ENCODE measurements at regions not wholly inside any gene's neighbourhood (a gene's known extent, or its start where the extent isn't known, plus 50 kb on each side); places are given as distances from the start of the nearest gene placed in this dataset.
"Not testable (repeated sequence)": the region's sequence is repeated elsewhere in the genome, so short reads cannot be mapped to it uniquely, and the experiment has no call there.

GRCh38 chr4:131584587-131584986, 1564.5 kb upstream of the PCDH10 start:
- DNase-seq, result no peak
- no peak overlapping the region for H3K4me3 Mint-ChIP-seq
- no peak for TF ChIP-seq CTCF (IDR thresholded peaks at IDR 0.05)
- peaks cover 7% of the 10 kb centered on the region; the same call in 1 of the 2 replicates for H3K9me3 Mint-ChIP-seq
- H3K27me3 Mint-ChIP-seq (ENCODE audit: insufficient read depth), result peaks cover 5% of the 10 kb centered on the region; the same call in 1 of the 2 replicates
- H3K27ac Mint-ChIP-seq, result no peak overlapping the region
- no peaks in the 10 kb centered on the region for H3K36me3 Mint-ChIP-seq (ENCODE audit: low read depth)
- no peaks in the 10 kb centered on the region for H3K4me1 Mint-ChIP-seq (ENCODE audit: low read depth)

- H3K27ac Mint-ChIP-seq, result no peak overlapping the region
- TF ChIP-seq CTCF (IDR thresholded peaks at IDR 0.05), result no peak
- H3K9me3 Mint-ChIP-seq, result 0 out of 2 replicates have a peak, but pooled peaks cover 4% of the 10 kb centered on the region
- DNase-seq, result no peak
- H3K36me3 Mint-ChIP-seq (ENCODE audit: low read depth), result no peaks in the 10 kb centered on the region
- no peak overlapping the region for H3K4me3 Mint-ChIP-seq
- H3K27me3 Mint-ChIP-seq (ENCODE audit: insufficient read depth), result peaks cover 3% of the 10 kb centered on the region
- H3K4me1 Mint-ChIP-seq (ENCODE audit: low read depth), result no peaks in the 10 kb centered on the region
Measured at GRCh38 chr4:131595140-131595539, 1554.0 kb upstream of the PCDH10 start.

- no peak overlapping the region for H3K4me3 Mint-ChIP-seq
- H3K27ac Mint-ChIP-seq, result no peak overlapping the region
- no peaks in the 10 kb centered on the region for H3K4me1 Mint-ChIP-seq (ENCODE audit: low read depth)
- no peak for DNase-seq
- no peaks in the 10 kb centered on the region; the same call in 1 of the 2 replicates for H3K9me3 Mint-ChIP-seq
- no peaks in the 10 kb centered on the region for H3K27me3 Mint-ChIP-seq (ENCODE audit: insufficient read depth)
- no peaks in the 10 kb centered on the region; the same call in 1 of the 2 replicates for H3K36me3 Mint-ChIP-seq (ENCODE audit: low read depth)
- TF ChIP-seq CTCF (IDR thresholded peaks at IDR 0.05), result no peak
Measured at GRCh38 chr4:131603705-131604104, 1545.4 kb upstream of the PCDH10 start.

GRCh38 chr4:131609039-131609438, 1540.1 kb upstream of the PCDH10 start:
- no peaks in the 10 kb centered on the region for H3K36me3 Mint-ChIP-seq (ENCODE audit: low read depth)
- H3K4me1 Mint-ChIP-seq (ENCODE audit: low read depth), result peaks cover 16% of the 10 kb centered on the region; the same call in 1 of the 2 replicates
- no peak overlapping the region for H3K4me3 Mint-ChIP-seq
- no peaks in the 10 kb centered on the region; the same call in 1 of the 2 replicates for H3K9me3 Mint-ChIP-seq
- no peaks in the 10 kb centered on the region for H3K27me3 Mint-ChIP-seq (ENCODE audit: insufficient read depth)
- H3K27ac Mint-ChIP-seq, result no peak overlapping the region
- TF ChIP-seq CTCF (IDR thresholded peaks at IDR 0.05), result no peak
- DNase-seq, result no peak

- H3K27me3 Mint-ChIP-seq (ENCODE audit: insufficient read depth); H3K4me3 Mint-ChIP-seq; H3K36me3 Mint-ChIP-seq (ENCODE audit: low read depth); H3K9me3 Mint-ChIP-seq: not testable (repeated sequence)
- H3K4me1 Mint-ChIP-seq (ENCODE audit: low read depth), result peaks cover 16% of the 10 kb centered on the region; the same call in 1 of the 2 replicates
- H3K27ac Mint-ChIP-seq, result peak overlapping the region; percentile 17; the same call in 1 of the 2 replicates
- DNase-seq, result peak; percentile 35
Measured at GRCh38 chr4:131610517-131610916, 1538.6 kb upstream of the PCDH10 start.

- Mint-ChIP-seq H3K27ac (no peak overlapping the region), H3K9me3 (no peaks in the 10 kb centered on the region; the same call in 1 of the 2 replicates), H3K27me3 (ENCODE audit: insufficient read depth) (no peaks in the 10 kb centered on the region), H3K4me1 (ENCODE audit: low read depth) (peaks cover 16% of the 10 kb centered on the region; the same call in 1 of the 2 replicates), H3K36me3 (ENCODE audit: low read depth) (no peaks in the 10 kb centered on the region), H3K4me3 (no peak overlapping the region)
- no peak for TF ChIP-seq CTCF (IDR thresholded peaks at IDR 0.05)
- DNase-seq, result no peak
Measured at GRCh38 chr4:131613086-131613823, 1535.8 kb upstream of the PCDH10 start.
